ENCODE measurements at regions not wholly inside any gene's neighbourhood (a gene's known extent, or its start where the extent isn't known, plus 50 kb on each side); places are given as distances from the start of the nearest gene placed in this dataset.

DNA sequence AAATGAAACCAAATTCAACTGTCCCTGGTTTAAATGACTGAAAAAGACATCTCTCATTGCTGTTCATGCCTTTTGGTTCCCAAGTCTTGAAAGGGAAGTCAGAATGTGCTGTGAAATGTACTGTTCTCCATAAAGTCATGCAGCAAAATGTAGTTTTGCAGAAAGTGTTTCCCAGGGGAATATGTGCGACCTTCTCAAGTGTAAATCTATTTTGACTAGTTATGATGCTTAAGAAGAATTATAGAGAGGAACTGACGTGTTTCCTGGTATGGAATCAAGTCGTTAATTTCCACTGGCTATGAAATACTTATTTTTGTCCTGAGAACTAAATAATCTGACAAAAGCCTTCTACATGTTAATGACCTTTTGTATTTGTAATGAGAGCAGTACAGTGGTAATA is 223.1 kb downstream of the CLCN4 start:
- Histone ChIP-seq H3K4me1 (peaks cover 0 to 20% (median 5%) of the 10 kb centered on the region in 4 donors), H3K27ac (peak overlapping the region in 2 of 4 donors; percentile 43 to 52), H3K9me3 (peaks cover 0 to 6% (median 5%) of the 10 kb centered on the region in 4 donors), H3K4me3 (no peak overlapping the region), H3K27me3 (peaks cover 0 to 3% (median 0%) of the 10 kb centered on the region in 3 donors), H3K36me3 (no peaks in the 10 kb centered on the region)
- no peak for DNase-seq
- WGBS, 2 donors, result 16 to 58% methylated on average over 3 of the region's 3 CpGs
- peak in 2 of 4 donors; percentile 26 to 33 for TF ChIP-seq POLR2AphosphoS5 (IDR thresholded peaks at IDR 0.05)
- TF ChIP-seq POLR2A (IDR thresholded peaks at IDR 0.05), result no peak
- TF ChIP-seq EP300 (IDR thresholded peaks at IDR 0.05), result peak in 1 of 4 donors; percentile 22
- intact Hi-C loops (cut with DNase I), result no loop called here

DNA sequence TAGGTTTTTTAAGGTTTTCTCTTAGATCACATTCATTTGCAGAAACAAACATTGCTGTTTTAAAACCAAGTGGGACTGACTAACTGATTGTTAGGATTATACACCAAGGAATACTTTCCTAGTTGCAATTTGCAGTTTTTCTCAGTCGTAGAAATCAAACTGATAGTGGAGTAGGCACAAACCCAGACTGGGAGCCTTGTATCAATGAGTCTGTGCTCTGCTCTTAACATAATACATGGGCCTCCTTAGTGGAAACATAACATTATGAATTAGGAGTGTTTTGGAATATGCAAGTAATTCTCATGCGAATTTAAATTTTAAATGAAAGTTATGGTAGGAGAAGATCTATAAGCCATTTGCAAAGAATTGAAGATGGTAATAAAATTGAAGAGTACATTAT is 223.5 kb downstream of the CLCN4 start:
- no peak for DNase-seq
- intact Hi-C loops (cut with DNase I), result no loop called here
- H3K27me3 ChIP-seq, result peaks cover 0 to under 1% (median 0%) of the 10 kb centered on the region in 3 donors
- H3K4me1 ChIP-seq, result peaks cover 0 to 20% (median 5%) of the 10 kb centered on the region in 4 donors
- peaks cover 0 to 6% (median 5%) of the 10 kb centered on the region in 4 donors for H3K9me3 ChIP-seq
- no peaks in the 10 kb centered on the region for H3K36me3 ChIP-seq
- no peak for TF ChIP-seq POLR2AphosphoS5 (IDR thresholded peaks at IDR 0.05)
- TF ChIP-seq POLR2A (IDR thresholded peaks at IDR 0.05), result no peak
- TF ChIP-seq, protein P1, sequence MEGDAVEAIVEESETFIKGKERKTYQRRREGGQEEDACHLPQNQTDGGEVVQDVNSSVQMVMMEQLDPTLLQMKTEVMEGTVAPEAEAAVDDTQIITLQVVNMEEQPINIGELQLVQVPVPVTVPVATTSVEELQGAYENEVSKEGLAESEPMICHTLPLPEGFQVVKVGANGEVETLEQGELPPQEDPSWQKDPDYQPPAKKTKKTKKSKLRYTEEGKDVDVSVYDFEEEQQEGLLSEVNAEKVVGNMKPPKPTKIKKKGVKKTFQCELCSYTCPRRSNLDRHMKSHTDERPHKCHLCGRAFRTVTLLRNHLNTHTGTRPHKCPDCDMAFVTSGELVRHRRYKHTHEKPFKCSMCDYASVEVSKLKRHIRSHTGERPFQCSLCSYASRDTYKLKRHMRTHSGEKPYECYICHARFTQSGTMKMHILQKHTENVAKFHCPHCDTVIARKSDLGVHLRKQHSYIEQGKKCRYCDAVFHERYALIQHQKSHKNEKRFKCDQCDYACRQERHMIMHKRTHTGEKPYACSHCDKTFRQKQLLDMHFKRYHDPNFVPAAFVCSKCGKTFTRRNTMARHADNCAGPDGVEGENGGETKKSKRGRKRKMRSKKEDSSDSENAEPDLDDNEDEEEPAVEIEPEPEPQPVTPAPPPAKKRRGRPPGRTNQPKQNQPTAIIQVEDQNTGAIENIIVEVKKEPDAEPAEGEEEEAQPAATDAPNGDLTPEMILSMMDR (IDR thresholded peaks at IDR 0.05), result no peak
- TF ChIP-seq EP300 (IDR thresholded peaks at IDR 0.05), result no peak
- peak overlapping the region in 2 of 4 donors; percentile 43 to 52 for H3K27ac ChIP-seq
- WGBS, 2 donors, result 67 to 77% methylated on average over 2 of the region's 2 CpGs
- no peak overlapping the region for H3K4me3 ChIP-seq

DNA sequence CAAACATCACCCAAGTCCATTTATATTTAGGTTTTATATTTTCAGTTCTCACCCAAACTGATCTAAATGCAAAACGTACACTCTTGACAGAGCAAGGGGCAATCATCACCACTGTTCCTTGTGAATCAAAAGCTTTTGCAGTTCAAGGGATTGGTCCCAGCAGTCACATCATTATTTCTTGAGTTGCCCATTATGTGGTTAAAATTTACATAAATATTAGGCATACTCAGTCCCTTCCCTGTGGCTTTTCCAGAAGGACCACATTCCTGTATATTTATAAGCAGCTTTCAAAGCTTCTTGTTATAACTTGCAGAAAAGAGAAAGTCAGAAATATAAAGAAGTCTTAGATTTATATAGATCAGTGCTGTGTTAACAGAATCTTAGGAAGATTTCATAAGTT is 224.4 kb downstream of the CLCN4 start:
- 66 to 69% methylated on average over 1 of the region's 1 CpG for WGBS, 2 donors
- Histone ChIP-seq H3K4me1 (peaks cover 0 to 20% (median 5%) of the 10 kb centered on the region in 4 donors), H3K36me3 (no peaks in the 10 kb centered on the region), H3K27me3 (no peaks in the 10 kb centered on the region), H3K27ac (peak overlapping the region in 2 of 4 donors; percentile 8 to 52), H3K9me3 (peaks cover 0 to 6% (median 5%) of the 10 kb centered on the region in 4 donors), H3K4me3 (no peak overlapping the region)
- no peak for TF ChIP-seq POLR2AphosphoS5 (IDR thresholded peaks at IDR 0.05)
- TF ChIP-seq POLR2A (IDR thresholded peaks at IDR 0.05), result no peak
- TF ChIP-seq, protein P1 (IDR thresholded peaks at IDR 0.05), result no peak
- no peak for TF ChIP-seq EP300 (IDR thresholded peaks at IDR 0.05)
- DNase-seq, result no peak
- intact Hi-C loops (cut with DNase I), result no loop called here

DNA sequence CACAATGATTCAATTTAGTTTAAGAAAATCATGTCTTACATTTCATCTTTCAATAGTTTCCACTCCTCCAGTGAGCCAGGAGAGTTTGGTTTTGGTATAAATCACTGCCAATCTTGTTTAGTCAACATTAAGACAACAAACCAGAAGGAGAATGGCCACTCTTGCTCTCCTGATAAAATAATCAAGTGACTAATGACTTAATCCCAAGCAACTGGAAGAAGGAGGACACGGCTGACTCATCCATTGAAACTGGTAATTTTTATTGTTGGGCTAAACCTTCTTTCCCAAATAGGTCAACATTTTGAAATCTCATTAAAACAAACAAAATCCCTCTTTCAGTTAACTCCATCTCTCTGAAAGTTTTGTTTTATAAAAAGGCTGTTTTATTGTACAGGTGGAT is 230.2 kb downstream of the CLCN4 start:
- Histone ChIP-seq H3K27me3 (no peaks in the 10 kb centered on the region), H3K4me1 (peaks cover 0 to 17% (median 1%) of the 10 kb centered on the region in 4 donors), H3K4me3 (no peak overlapping the region), H3K9me3 (no peaks in the 10 kb centered on the region), H3K27ac (peak overlapping the region in 2 of 4 donors; percentile 60 to 72), H3K36me3 (no peaks in the 10 kb centered on the region)
- WGBS, 2 donors, result 0 to 68% methylated on average over 1 of the region's 1 CpG
- intact Hi-C loops (cut with DNase I), result no loop called here
- DNase-seq, result no peak
- TF ChIP-seq POLR2A (IDR thresholded peaks at IDR 0.05), result no peak
- no peak for TF ChIP-seq EP300 (IDR thresholded peaks at IDR 0.05)
- TF ChIP-seq POLR2AphosphoS5 (IDR thresholded peaks at IDR 0.05), result no peak
- TF ChIP-seq, protein P1 (IDR thresholded peaks at IDR 0.05), result no peak

DNA sequence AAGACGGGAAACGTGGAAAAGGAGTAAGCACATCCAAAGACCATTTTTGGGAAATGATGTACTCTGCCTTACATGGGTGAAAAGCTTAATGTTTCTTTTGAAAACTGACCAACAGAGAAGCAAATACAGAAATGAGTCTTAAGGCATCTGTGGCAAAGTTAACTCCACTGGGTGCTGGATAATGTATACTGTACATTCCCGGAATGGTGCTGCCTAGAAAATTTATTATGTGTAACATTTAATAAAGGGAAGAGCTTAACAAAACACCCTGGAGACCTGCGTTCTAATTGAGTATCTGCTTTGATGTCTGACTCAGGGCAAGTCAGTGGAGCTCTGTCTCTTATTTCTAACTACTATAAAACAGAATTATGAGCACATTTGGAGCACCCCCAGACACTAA is 230.2 kb downstream of the MID1 start:
- no peaks in the 10 kb centered on the region for H3K9me3 ChIP-seq
- H3K4me1 ChIP-seq, result peaks cover 0 to 17% (median 1%) of the 10 kb centered on the region in 4 donors
- DNase-seq, result no peak
- no peaks in the 10 kb centered on the region for H3K36me3 ChIP-seq
- H3K27ac ChIP-seq, result peak overlapping the region in 3 of 4 donors; percentile 1 to 72 (median 60)
- TF ChIP-seq POLR2AphosphoS5 (IDR thresholded peaks at IDR 0.05) (peak in 3 of 4 donors; percentile 58 to 73 (median 69)), EP300 (IDR thresholded peaks at IDR 0.05) (peak in 2 of 4 donors; percentile 12 to 14), POLR2A (IDR thresholded peaks at IDR 0.05) (no peak)
- TF ChIP-seq, protein P1 (IDR thresholded peaks at IDR 0.05), result no peak
- 48 to 72% methylated on average over 4 of the region's 4 CpGs for WGBS, 2 donors
- H3K27me3 ChIP-seq, result no peaks in the 10 kb centered on the region
- intact Hi-C loops (cut with DNase I), result loop anchor here (10.0 kb wide), 2 partner anchors 155 to 225 kb away; no protein-coding TSS in a partner anchor
- H3K4me3 ChIP-seq, result no peak overlapping the region

All from sigmoid colon (tissue), 6 donors.